OCI-LY3 (cell line): ENCODE measurements at regions not wholly inside any gene's neighbourhood (a gene's known extent, or its start where the extent isn't known, plus 50 kb on each side); places are given as distances from the start of the nearest gene placed in this dataset.

Experiments used
- H2AFZ ChIP-seq: fragments of 200-600, 300-600 bp; shearing (Covaris generic); 2 replicates; pipeline ENCODE4 v1.6.0; 2014; ENCODE audit warnings: antibody characterized with exemption, low read depth, low read length
- H3K27ac ChIP-seq: fragments of 200-600, 300-600 bp; sonication (generic); 2 replicates; pipeline ENCODE4 v1.5.1; 2014; ENCODE audit warnings: mild to moderate bottlenecking, low read length, moderate library complexity, mixed read lengths
- H3K27me3 ChIP-seq: fragments of 200-600, 300-600 bp; sonication (generic); 2 replicates; pipeline ENCODE4 v1.6.1; 2014; ENCODE audit warnings: low read depth, low read length, mixed read lengths
- H3K36me3 ChIP-seq: fragments of 200-600, 300-600 bp; sonication (generic); replicated peaks from 2 replicates; pipeline ENCODE3; 2014; ENCODE audit warnings: low read depth, low read length, mixed read lengths
- H3K4me1 ChIP-seq: fragments of 300-600, 200-600 bp; sonication (generic); 2 replicates; pipeline ENCODE4 v1.6.1; 2014; ENCODE audit warnings: low read length, mixed read lengths
- H3K4me2 ChIP-seq: fragments of 200-600, 300-600 bp; sonication (generic); 2 replicates; pipeline ENCODE4 v1.6.1; 2014; ENCODE audit warnings: low read length, mixed read lengths
- H3K4me3 ChIP-seq: fragments of 300-600, 200-600 bp; sonication (generic); 2 replicates; pipeline ENCODE4 v1.5.1; 2014; ENCODE audit warnings: antibody characterized with exemption, mild to moderate bottlenecking, low read length, moderate library complexity
- H3K79me2 ChIP-seq: fragments of 300-600, 200-600 bp; shearing (Covaris generic); 2 replicates; pipeline ENCODE4 v1.6.1; 2014; ENCODE audit warnings: mild to moderate bottlenecking, low read length, mixed read lengths
- H3K9ac ChIP-seq: fragments of 300-600, 200-600 bp; shearing (Covaris generic); 2 replicates; pipeline ENCODE4 v1.6.0; 2014; ENCODE audit warnings: mild to moderate bottlenecking, low read length, moderate library complexity
- H3K9me3 ChIP-seq: fragments of 200-600, 300-600 bp; shearing (Covaris generic); 2 replicates; pipeline ENCODE4 v1.6.1; 2014; ENCODE audit warnings: low read length, mixed read lengths; ENCODE audit not compliant: insufficient read depth
- H4K20me1 ChIP-seq: fragments of 200-600, 300-600 bp; sonication (generic); 2 replicates; pipeline ENCODE4 v1.6.1; 2016; ENCODE audit warnings: low read length, mixed read lengths; ENCODE audit not compliant: insufficient read depth
- CTCF ChIP-seq: fragments of 200-600, 300-600 bp; sonication (generic); IDR thresholded peaks from 2 replicates; pipeline ENCODE4 v1.5.1; 2014; ENCODE audit warnings: antibody characterized with exemption, low read length, low read depth
- EZH2phosphoT487 ChIP-seq: fragments of 200-600 bp; shearing (Covaris generic); IDR thresholded peaks from 2 replicates; pipeline ENCODE4 v1.6.1; 2018; ENCODE audit warnings: antibody characterized with exemption, mixed run types, low read depth

GRCh38 chr16:49201118-49201517 lies 80.5 kb downstream of the CBLN1 start:
- Histone ChIP-seq H3K9ac (no peak overlapping the region), H3K4me1 (no peaks in the 10 kb centered on the region), H2AFZ (no peak overlapping the region), H3K27ac (no peak overlapping the region), H3K4me3 (no peak overlapping the region), H3K27me3 (no peaks in the 10 kb centered on the region), H3K4me2 (no peak overlapping the region), H3K36me3 (no peaks in the 10 kb centered on the region), H4K20me1 (no peaks in the 10 kb centered on the region), H3K9me3 (no peaks in the 10 kb centered on the region), H3K79me2 (no peaks in the 10 kb centered on the region)
- TF ChIP-seq CTCF (no peak), EZH2phosphoT487 (no peak)

GRCh38 chr16:49200223-49200820 lies 81.3 kb downstream of the CBLN1 start:
- no peaks in the 10 kb centered on the region for H4K20me1 ChIP-seq
- no peak overlapping the region for H3K4me3 ChIP-seq
- TF ChIP-seq EZH2phosphoT487 (no peak), CTCF (no peak)
- H3K27ac ChIP-seq, result no peak overlapping the region
- no peaks in the 10 kb centered on the region for H3K36me3 ChIP-seq
- H3K4me1 ChIP-seq, result no peaks in the 10 kb centered on the region
- no peaks in the 10 kb centered on the region for H3K9me3 ChIP-seq
- H3K4me2 ChIP-seq, result no peak overlapping the region
- no peak overlapping the region for H2AFZ ChIP-seq
- H3K27me3 ChIP-seq, result no peaks in the 10 kb centered on the region
- no peaks in the 10 kb centered on the region for H3K79me2 ChIP-seq
- no peak overlapping the region for H3K9ac ChIP-seq

GRCh38 chr16:49195237-49195548 lies 86.4 kb downstream of the CBLN1 start:
- no peaks in the 10 kb centered on the region for H3K9me3 ChIP-seq
- H3K27me3 ChIP-seq, result no peaks in the 10 kb centered on the region
- no peak overlapping the region for H3K27ac ChIP-seq
- H3K4me2 ChIP-seq, result no peak overlapping the region
- TF ChIP-seq CTCF (no peak), EZH2phosphoT487 (no peak)
- no peaks in the 10 kb centered on the region for H3K79me2 ChIP-seq
- H3K36me3 ChIP-seq, result no peaks in the 10 kb centered on the region
- no peak overlapping the region for H3K4me3 ChIP-seq
- H3K4me1 ChIP-seq, result 0 out of 2 replicates have a peak, but pooled peaks cover 1% of the 10 kb centered on the region
- H2AFZ ChIP-seq, result no peak overlapping the region
- no peak overlapping the region for H3K9ac ChIP-seq
- no peaks in the 10 kb centered on the region for H4K20me1 ChIP-seq

GRCh38 chr16:49194537-49195236 lies 87.0 kb downstream of the CBLN1 start:
- Histone ChIP-seq H3K4me1 (0 out of 2 replicates have a peak, but pooled peaks cover 2% of the 10 kb centered on the region), H3K4me3 (no peak overlapping the region), H3K27ac (no peak overlapping the region), H3K36me3 (no peaks in the 10 kb centered on the region), H3K9ac (no peak overlapping the region), H3K79me2 (no peaks in the 10 kb centered on the region), H3K27me3 (no peaks in the 10 kb centered on the region), H2AFZ (no peak overlapping the region), H3K4me2 (no peak overlapping the region), H3K9me3 (no peaks in the 10 kb centered on the region), H4K20me1 (no peaks in the 10 kb centered on the region)
- TF ChIP-seq EZH2phosphoT487 (no peak), CTCF (no peak)
